Dedifferentiated amniotic fluid mesenchymal stem cell (primary cell): ENCODE measurements at regions not wholly inside any gene's neighbourhood (a gene's known extent, or its start where the extent isn't known, plus 50 kb on each side); places are given as distances from the start of the nearest gene placed in this dataset.
A peak's percentile ranks its signal among the peaks of the same experiment; 100 is the strongest.
"Not testable (repeated sequence)": the region's sequence is repeated elsewhere in the genome, so short reads cannot be mapped to it uniquely, and the experiment has no call there.

ENCODE experiments used
- DNase-seq: peaks from one replicate; pipeline ENCODE4 v3.0.0-alpha.2; 2016; ENCODE audit errors: extremely low spot score

- not testable (repeated sequence) for DNase-seq
Observed at GRCh38 chr17:20633268-20634059, 53.9 kb downstream of the CDRT15L2 start.

DNA sequence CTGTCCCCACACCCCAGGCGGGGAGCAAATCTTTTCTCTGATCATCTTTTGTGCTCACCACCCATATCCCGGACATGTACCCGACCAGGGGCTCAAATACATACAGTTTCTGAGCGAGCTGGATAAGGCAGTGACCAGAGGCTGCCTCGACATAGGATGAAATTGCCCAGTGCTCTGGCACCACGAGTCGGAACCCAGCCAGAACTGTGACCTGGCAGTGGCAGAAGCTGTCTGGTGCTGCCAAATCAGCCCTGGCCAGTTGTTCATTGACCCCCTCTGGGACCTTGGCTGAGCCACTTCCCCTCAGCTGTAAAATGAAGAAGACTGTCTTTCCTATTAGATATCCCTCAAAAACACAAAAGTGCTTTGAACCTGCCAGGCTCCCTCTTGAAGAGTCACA is 60.6 kb downstream of the CDRT15L2 start:
- DNase-seq: not testable (repeated sequence)

- DNase-seq: not testable (repeated sequence)
Observed at GRCh38 chr17:20646661-20647272, 67.2 kb downstream of the CDRT15L2 start.

DNA sequence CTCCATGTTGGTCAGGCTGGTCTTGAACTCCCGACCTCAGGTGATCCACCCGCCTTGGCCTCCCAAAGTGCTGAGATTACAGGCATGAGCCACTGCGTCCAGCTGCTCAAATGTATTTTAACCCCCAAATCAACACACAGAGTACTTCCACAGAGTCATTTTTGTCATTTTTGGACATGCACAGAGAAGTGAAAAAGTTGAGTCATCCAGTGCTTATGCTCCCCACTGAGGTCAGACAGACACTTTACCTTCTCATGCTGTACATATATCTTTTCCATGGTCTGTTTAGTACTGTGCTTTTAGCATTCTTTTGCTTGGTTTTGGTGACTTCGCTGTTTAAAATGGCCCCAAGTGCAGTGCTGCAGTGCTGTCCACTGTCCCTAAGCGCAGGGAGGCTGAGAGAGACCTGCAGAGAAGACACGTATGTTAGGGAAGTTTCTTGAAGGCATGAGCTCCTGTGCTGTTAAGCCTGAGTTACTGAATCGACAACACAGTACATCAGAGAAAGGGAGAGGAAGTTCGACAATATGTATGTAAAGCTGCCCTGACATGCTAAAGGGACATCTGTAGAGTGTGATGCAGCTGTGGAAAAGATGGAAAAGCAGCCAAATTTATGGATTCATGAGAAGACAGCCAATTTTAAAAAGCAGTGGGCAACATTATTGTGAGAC is 69.7 kb downstream of the CDRT15L2 start:
- DNase-seq: not testable (repeated sequence)

- DNase-seq: not testable (repeated sequence)
Observed at GRCh38 chr17:20651022-20651421, 71.5 kb downstream of the CDRT15L2 start.

GRCh38 chr17:20651736-20652135 is 72.2 kb downstream of the CDRT15L2 start:
- not testable (repeated sequence) for DNase-seq

- DNase-seq: not testable (repeated sequence)
Observed at GRCh38 chr17:20653391-20653790, 73.9 kb downstream of the CDRT15L2 start.

GRCh38 chr17:20654114-20654513 is 74.6 kb downstream of the CDRT15L2 start:
- peak; percentile 62 for DNase-seq

DNA sequence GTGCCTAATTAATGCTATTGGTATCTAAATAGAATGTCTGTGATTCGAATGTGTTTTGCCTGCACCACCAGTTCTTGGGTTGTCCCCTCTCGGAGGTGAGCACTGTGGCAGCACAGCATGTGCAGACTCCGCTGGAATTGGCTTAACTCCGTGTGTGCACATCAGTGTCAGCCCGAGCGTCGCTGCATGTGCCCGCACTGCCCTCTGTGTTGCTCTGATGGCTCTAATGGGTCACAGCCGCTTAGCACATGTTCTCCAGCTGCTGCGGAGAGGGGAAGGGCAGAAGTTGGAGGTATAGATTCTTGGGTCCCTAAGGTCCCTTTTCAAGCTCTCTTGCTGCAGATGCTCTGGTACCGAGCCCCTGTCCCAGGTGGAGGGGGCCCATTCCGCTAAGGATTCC is 75.1 kb downstream of the CDRT15L2 start:
- not testable (repeated sequence) for DNase-seq

DNA sequence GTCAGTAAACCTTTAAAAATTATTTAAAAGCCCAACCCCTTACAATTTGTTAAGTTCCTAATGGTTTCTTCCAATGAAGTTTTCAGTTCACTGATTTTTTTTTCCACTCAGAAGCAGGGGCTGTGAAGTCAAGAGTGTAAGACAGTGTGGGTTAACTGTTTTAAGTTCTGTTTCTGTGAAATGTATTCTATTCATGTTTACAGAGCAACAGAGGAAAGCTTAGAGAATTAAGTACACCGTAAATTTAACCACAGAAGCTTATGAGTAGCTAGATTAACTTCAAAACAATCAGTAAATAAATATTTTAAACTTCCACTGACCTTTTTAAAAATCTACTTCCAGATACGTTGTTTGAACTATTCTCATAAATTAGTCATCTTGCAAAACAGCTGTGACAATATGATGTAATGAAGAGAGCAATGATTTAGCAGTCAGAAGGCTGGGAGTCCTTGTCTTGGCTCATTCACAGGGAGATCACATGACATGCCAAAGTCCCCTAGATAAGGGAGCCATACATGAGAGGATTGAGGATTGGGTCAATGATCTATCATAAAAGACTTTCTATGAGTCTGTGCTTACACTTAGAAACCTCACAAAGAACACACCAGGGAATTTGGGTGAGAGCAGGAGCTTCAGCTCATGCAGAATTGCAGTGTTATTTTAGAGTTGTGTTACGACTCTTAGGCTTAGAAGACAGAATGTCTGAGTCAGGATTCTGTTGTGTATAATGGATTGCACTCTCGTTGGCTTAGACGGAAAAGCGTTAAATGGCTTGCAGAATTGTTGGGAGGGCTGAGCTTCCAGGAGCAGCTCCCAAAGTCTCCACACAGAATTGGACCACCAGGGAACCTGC is 85.8 kb downstream of the CDRT15L2 start:
- DNase-seq: not testable (repeated sequence)

DNA sequence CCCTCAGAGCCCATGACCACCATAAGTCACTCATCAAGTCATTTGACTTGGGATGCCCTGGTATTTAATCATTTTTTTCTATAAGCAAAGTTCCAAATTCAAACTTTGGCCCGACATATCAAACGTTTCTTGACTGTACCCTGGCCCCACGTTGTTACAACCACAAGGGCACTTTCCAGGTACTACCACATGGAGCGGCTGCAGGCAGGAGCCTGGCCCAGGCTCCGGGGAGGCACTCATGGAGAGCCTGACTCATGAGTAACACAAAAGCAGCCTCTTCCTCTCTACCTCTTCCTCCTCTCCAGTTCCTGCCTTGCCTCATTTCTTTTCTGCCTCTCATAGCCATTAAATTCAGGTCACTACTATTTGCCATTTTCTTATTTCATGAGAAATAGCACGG is 87.2 kb downstream of the CDRT15L2 start:
- DNase-seq: not testable (repeated sequence)

DNA sequence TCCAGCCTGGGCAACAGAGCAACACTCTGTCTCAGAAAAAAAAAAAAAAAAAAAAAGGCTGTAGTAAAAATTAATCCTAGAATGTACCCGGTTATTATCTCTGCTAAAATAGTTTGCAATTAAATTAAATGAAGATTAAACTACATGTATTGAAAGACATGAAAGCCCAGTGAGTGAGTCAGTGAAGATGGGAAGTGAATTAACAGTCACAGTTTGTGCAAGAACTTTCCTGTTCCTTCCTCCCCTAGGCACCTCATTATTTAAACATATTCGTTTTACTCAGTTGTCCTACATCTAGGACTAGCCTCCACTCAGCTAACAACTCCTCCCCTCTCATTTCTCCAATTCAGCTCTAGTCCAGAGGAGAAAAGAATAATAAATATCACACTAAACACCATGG is 88.2 kb downstream of the CDRT15L2 start:
- DNase-seq: not testable (repeated sequence)

DNA sequence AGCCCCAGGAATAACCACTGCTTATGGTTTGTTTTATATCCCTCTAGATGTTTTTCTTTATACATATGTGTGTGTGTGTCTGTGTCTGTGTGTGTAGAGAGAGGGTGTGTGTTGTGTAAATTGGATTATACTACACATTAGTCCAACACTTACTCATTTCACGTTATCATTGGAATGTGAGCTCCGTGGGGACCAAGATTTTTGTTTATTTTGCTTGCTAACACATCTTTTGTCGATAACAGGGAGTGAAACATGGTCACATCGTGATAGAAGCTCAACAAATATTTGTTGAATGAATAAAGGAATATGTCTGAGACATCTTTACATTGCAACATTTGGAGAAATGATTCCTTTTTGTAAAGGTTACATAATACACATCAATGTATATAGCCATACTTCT is 88.8 kb downstream of the CDRT15L2 start:
- DNase-seq: not testable (repeated sequence)

DNA sequence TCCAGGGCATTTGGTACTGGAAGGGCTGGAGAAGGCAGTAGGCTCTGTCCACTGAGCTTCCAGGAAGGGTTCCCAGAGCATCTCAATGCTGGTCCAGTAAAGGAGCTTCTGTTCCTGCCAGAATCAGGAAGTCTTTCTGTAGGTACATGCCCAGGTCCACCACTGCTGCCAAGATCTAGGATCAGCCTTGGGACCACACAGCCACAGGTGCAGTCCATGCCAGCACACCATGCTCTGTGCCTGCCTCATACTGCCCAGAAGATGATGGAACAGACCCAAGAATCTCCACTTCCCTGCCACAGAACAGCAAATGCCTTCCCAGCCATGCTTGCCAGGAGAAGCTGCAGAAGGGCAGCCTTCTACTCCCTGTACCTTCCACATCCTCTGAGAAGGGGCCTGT is 89.3 kb downstream of the CDRT15L2 start:
- DNase-seq: not testable (repeated sequence)

- DNase-seq: not testable (repeated sequence)
Observed at GRCh38 chr17:20670506-20670905, 91.0 kb downstream of the CDRT15L2 start.

DNA sequence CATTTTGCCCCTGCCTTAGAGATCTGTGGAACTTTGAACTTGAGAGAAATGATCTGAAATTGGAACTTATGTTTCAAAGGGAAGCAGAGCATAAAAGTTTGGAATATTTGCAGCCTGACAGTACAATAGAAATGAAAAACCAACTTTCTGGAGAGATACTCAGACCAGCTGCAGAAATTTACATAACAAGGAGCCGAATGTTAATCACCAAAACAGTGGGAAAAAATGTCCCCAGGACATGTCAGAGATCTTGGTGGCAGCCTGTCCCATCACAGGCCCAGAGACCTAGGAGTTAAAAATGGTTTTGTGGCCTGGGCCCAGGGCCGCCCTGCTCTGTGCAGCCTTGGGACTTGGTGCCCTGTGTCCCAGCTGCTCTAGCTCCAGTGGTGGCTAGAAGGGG is 94.8 kb downstream of the CDRT15L2 start:
- DNase-seq: not testable (repeated sequence)

GRCh38 chr17:20675707-20676106 is 96.2 kb downstream of the CDRT15L2 start:
- DNase-seq: not testable (repeated sequence)

DNA sequence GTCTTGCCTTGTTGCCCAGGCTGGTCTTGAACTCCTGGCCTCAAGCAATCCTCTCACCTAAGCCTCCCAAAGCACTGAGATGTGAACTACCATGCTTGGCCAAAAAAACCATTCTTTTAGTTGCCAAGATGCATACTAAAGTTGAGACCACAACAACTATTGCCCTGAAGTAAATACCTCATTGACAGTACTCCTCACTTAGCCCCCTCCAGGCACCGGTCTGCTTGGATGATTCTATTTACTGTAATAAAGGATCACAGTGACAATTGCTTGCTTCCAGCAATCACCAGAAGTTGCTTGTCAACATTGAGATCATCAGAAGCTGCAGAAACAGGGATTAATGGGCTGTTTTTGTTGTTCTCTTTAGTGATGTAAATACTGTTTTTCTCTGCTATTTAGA is 97.1 kb downstream of the CDRT15L2 start:
- not testable (repeated sequence) for DNase-seq

DNA sequence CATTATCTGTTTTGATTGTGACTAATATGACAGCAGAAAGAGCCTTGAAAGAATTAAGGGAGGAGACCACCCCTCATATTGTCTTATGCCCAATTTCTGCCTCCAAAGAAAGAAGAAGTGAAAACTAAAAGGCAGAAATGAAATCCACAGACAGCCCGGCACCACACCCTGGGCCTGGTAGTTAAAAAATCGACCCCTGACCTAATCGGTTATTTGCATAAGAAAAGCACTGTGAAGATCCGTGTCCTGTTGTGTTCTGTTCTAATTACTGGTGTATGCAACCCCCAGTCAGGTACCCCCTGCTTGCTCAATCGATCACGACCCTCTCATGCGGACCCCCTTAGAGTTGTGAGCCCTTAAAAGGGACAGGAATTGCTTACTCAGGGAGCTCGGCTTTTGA is 97.9 kb downstream of the CDRT15L2 start:
- DNase-seq: not testable (repeated sequence)

DNA sequence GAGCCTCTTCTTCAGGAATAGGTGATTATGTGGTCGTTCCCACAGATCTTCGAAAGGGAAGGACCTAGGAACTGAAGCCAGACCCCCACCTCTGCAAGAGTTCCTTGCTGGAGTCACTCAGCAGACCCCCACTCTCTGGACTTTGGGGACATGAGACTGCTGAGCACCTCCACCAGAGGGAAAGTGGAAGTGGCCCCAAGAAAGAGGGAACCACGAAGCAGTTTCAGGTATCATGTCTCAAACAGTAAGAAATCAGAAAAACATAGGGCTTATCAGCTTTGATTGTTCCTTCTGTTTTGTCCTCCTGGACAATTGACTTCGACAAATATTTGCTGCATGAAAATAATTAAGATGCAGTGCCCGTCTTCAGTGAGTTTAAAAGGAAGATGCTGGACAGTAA is 98.9 kb downstream of the CDRT15L2 start:
- DNase-seq: not testable (repeated sequence)
